Caco-2 (cell line): ENCODE measurements at regions not wholly inside any gene's neighbourhood (a gene's known extent, or its start where the extent isn't known, plus 50 kb on each side); places are given as distances from the start of the nearest gene placed in this dataset.
"Not testable (repeated sequence)": the region's sequence is repeated elsewhere in the genome, so short reads cannot be mapped to it uniquely, and the experiment has no call there.

ENCODE experiments used
- BruUV-seq: library from RNA; stranded (reverse); fragments of 400-500 nt; replicated peaks from 2 replicates; lab custom pipeline; 2021; lab: Mats Ljungman, UMichigan
- CTCF ChIA-PET: fragments of 300-600 bp; sonication (Branson Sonifier 250); formaldehyde crosslinking; loops from one replicate; lab custom pipeline; 2022; ENCODE audit warnings: antibody characterized with exemption; lab: Charles Lee
- POLR2A ChIA-PET: fragments of 300-600 bp; sonication (Branson Sonifier 250); formaldehyde crosslinking; loops from one replicate; lab custom pipeline; 2022; ENCODE audit warnings: antibody characterized with exemption; lab: Charles Lee
- DNase-seq, 2 experiments: peaks; one replicate each; pipeline versions ENCODE4 v3.0.0 to v3.0.0-alpha.2; 2020 to 2022
- H3K27me3 ChIP-seq: replicated peaks from 2 replicates; pipeline ENCODE4 v1.6.0; 2011; ENCODE audit warnings: low read length; ENCODE audit not compliant: control insufficient read depth, insufficient read depth
- H3K36me3 ChIP-seq: 2 replicates; pipeline ENCODE4 v1.5.1; 2011; ENCODE audit warnings: low read length; ENCODE audit not compliant: control insufficient read depth, insufficient read depth
- H3K4me1 ChIP-seq: fragments of 250-450 bp; sonication (Bioruptor Pico); 2 replicates; pipeline ENCODE4 v1.5.1; 2020; ENCODE audit warnings: mild to moderate bottlenecking
- H3K4me3 ChIP-seq: 2 replicates; pipeline ENCODE4 v1.5.1; 2011; ENCODE audit warnings: low read depth, mild to moderate bottlenecking, control low read depth, low read length
- H3K9me3 ChIP-seq: fragments of 250-450 bp; sonication (Bioruptor Pico); 2 replicates; pipeline ENCODE4 v1.5.1; 2020; ENCODE audit warnings: mild to moderate bottlenecking, moderate library complexity
- H3K27ac Mint-ChIP-seq: one replicate; pipeline ENCODE4 v1.8.0; 2022; ENCODE audit warnings: mixed read lengths; ENCODE audit not compliant: unreplicated experiment
- H3K27me3 Mint-ChIP-seq: one replicate; pipeline ENCODE4 v1.8.0; 2022; ENCODE audit warnings: mixed read lengths; ENCODE audit not compliant: insufficient read depth, unreplicated experiment
- H3K36me3 Mint-ChIP-seq: one replicate; pipeline ENCODE4 v1.8.0; 2022; ENCODE audit warnings: mild to moderate bottlenecking, mixed read lengths; ENCODE audit not compliant: insufficient read depth, unreplicated experiment
- H3K4me1 Mint-ChIP-seq: one replicate; pipeline ENCODE4 v1.8.0; 2022; ENCODE audit warnings: low read depth, mixed read lengths; ENCODE audit not compliant: unreplicated experiment
- H3K4me3 Mint-ChIP-seq: one replicate; pipeline ENCODE4 v1.8.0; 2022; ENCODE audit warnings: mild to moderate bottlenecking, moderate library complexity, mixed read lengths; ENCODE audit not compliant: unreplicated experiment
- H3K9me3 Mint-ChIP-seq: one replicate; pipeline ENCODE4 v1.8.0; 2022; ENCODE audit warnings: mixed read lengths; ENCODE audit not compliant: unreplicated experiment
- CTCF ChIP-seq, 2 experiments: fragments of 200-600 bp in 1 of 2; IDR thresholded peaks; 1 replicate in 1 of 2; 2 replicates in 1 of 2; pipeline versions ENCODE4 v1.5.1 to v1.8.0; 2011 to 2022; ENCODE audit warnings: antibody characterized with exemption in 1 of 2, control low read depth in 1 of 2, inconsistent platforms in 1 of 2, low read depth in 1 of 2, low read length in 1 of 2, mild to moderate bottlenecking in 1 of 2, moderate library complexity in 1 of 2; ENCODE audit not compliant: insufficient read depth in 1 of 2, severe bottlenecking in 1 of 2, unreplicated experiment in 1 of 2
- intact Hi-C: fragments of 100-400 bp; cut with micrococcal nuclease; formaldehyde crosslinking; loops from one replicate; pipeline ENCODE4 v1.10.0; 2022; ENCODE audit not compliant: unreplicated experiment

- BruUV-seq = no TSS peak
- H3K4me3 Mint-ChIP-seq = no peak overlapping the region
- no peak overlapping the region for H3K27ac Mint-ChIP-seq
- H3K27me3 Mint-ChIP-seq = peaks cover 4% of the 10 kb centered on the region
- Histone ChIP-seq H3K27me3 (no peaks in the 10 kb centered on the region), H3K9me3 (no peaks in the 10 kb centered on the region), H3K4me1 (no peaks in the 10 kb centered on the region), H3K4me3 (no peak overlapping the region), H3K36me3 (no peaks in the 10 kb centered on the region)
- ChIA-PET CTCF (no interaction called here), POLR2A (no interaction called here)
- DNase-seq = no peak
- intact Hi-C loops = no loop called here
- TF ChIP-seq CTCF (IDR thresholded peaks at IDR 0.05; ENCODE audit: insufficient read depth in 1 of 2, low read depth in 1 of 2, low read length in 1 of 2, severe bottlenecking in 1 of 2, unreplicated experiment in 1 of 2) = no peak
- no peaks in the 10 kb centered on the region for H3K36me3 Mint-ChIP-seq
- no peaks in the 10 kb centered on the region for H3K4me1 Mint-ChIP-seq
- peaks cover 20% of the 10 kb centered on the region for H3K9me3 Mint-ChIP-seq
Observed at GRCh38 chr19:28577666-28578065, 635.3 kb downstream of the UQCRFS1 start.

- TF ChIP-seq CTCF (IDR thresholded peaks at IDR 0.05; ENCODE audit: insufficient read depth in 1 of 2, low read depth in 1 of 2, low read length in 1 of 2, severe bottlenecking in 1 of 2, unreplicated experiment in 1 of 2) = no peak
- Mint-ChIP-seq H3K27ac (no peak overlapping the region), H3K4me1 (no peaks in the 10 kb centered on the region), H3K9me3 (peaks cover 20% of the 10 kb centered on the region), H3K27me3 (peaks cover 4% of the 10 kb centered on the region), H3K4me3 (no peak overlapping the region), H3K36me3 (no peaks in the 10 kb centered on the region)
- no peak for DNase-seq
- Histone ChIP-seq H3K4me1 (no peaks in the 10 kb centered on the region), H3K36me3 (no peaks in the 10 kb centered on the region), H3K27me3 (no peaks in the 10 kb centered on the region), H3K9me3 (no peaks in the 10 kb centered on the region), H3K4me3 (no peak overlapping the region)
- ChIA-PET POLR2A (no interaction called here), CTCF (no interaction called here)
- intact Hi-C loops = no loop called here
- no TSS peak for BruUV-seq
Observed at GRCh38 chr19:28577233-28577632, 635.7 kb downstream of the UQCRFS1 start.

GRCh38 chr19:28575816-28576215 is 637.1 kb downstream of the UQCRFS1 start:
- no peaks in the 10 kb centered on the region for H3K36me3 Mint-ChIP-seq
- no peak overlapping the region for H3K4me3 ChIP-seq
- H3K4me3 Mint-ChIP-seq = no peak overlapping the region
- H3K4me1 ChIP-seq = no peaks in the 10 kb centered on the region
- peaks cover 17% of the 10 kb centered on the region for H3K9me3 Mint-ChIP-seq
- H3K9me3 ChIP-seq = no peaks in the 10 kb centered on the region
- no TSS peak for BruUV-seq
- intact Hi-C loops = no loop called here
- H3K27me3 ChIP-seq = no peaks in the 10 kb centered on the region
- no peaks in the 10 kb centered on the region for H3K36me3 ChIP-seq
- no peak for DNase-seq
- ChIA-PET CTCF (no interaction called here), POLR2A (no interaction called here)
- peaks cover 4% of the 10 kb centered on the region for H3K27me3 Mint-ChIP-seq
- no peak overlapping the region for H3K27ac Mint-ChIP-seq
- no peak for TF ChIP-seq CTCF (IDR thresholded peaks at IDR 0.05; ENCODE audit: insufficient read depth in 1 of 2, low read depth in 1 of 2, low read length in 1 of 2, severe bottlenecking in 1 of 2, unreplicated experiment in 1 of 2)
- no peaks in the 10 kb centered on the region for H3K4me1 Mint-ChIP-seq

- H3K27ac Mint-ChIP-seq, H3K4me3 ChIP-seq, H3K4me1 ChIP-seq, H3K9me3 ChIP-seq, DNase-seq, CTCF ChIA-PET, H3K4me3 Mint-ChIP-seq, BruUV-seq, H3K36me3 Mint-ChIP-seq, intact Hi-C loops, H3K27me3 ChIP-seq, H3K27me3 Mint-ChIP-seq, H3K36me3 ChIP-seq, H3K4me1 Mint-ChIP-seq, POLR2A ChIA-PET: not testable (repeated sequence)
- peaks cover 12% of the 10 kb centered on the region for H3K9me3 Mint-ChIP-seq
Observed at GRCh38 chr19:28575312-28575711, 637.6 kb downstream of the UQCRFS1 start.
